ENCODE measurements at regions not wholly inside any gene's neighbourhood (a gene's known extent, or its start where the extent isn't known, plus 50 kb on each side); places are given as distances from the start of the nearest gene placed in this dataset.
"Not testable (repeated sequence)": the region's sequence is repeated elsewhere in the genome, so short reads cannot be mapped to it uniquely, and the experiment has no call there.

- TF ChIP-seq, protein P1, sequence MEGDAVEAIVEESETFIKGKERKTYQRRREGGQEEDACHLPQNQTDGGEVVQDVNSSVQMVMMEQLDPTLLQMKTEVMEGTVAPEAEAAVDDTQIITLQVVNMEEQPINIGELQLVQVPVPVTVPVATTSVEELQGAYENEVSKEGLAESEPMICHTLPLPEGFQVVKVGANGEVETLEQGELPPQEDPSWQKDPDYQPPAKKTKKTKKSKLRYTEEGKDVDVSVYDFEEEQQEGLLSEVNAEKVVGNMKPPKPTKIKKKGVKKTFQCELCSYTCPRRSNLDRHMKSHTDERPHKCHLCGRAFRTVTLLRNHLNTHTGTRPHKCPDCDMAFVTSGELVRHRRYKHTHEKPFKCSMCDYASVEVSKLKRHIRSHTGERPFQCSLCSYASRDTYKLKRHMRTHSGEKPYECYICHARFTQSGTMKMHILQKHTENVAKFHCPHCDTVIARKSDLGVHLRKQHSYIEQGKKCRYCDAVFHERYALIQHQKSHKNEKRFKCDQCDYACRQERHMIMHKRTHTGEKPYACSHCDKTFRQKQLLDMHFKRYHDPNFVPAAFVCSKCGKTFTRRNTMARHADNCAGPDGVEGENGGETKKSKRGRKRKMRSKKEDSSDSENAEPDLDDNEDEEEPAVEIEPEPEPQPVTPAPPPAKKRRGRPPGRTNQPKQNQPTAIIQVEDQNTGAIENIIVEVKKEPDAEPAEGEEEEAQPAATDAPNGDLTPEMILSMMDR (conservative IDR thresholded peaks at IDR 0.05; ENCODE audit: low read depth, low read length) = no peak
- no peak for DNase-seq (ENCODE audit: low read depth)
Observed at GRCh38 chr21:22374218-22374969, 1376.2 kb downstream of the NCAM2 start.

GRCh38 chr21:22377795-22378194, 1379.6 kb downstream of the NCAM2 start:
- not testable (repeated sequence) for H3K4me3 ChIP-seq (ENCODE audit: low read depth, low read length); DNase-seq (ENCODE audit: low read depth)

More at GRCh38 chr21:22374218-22374969, 1376.2 kb downstream of the NCAM2 start:
- no peak overlapping the region for H3K4me3 ChIP-seq (ENCODE audit: low read depth, low read length)

DNA sequence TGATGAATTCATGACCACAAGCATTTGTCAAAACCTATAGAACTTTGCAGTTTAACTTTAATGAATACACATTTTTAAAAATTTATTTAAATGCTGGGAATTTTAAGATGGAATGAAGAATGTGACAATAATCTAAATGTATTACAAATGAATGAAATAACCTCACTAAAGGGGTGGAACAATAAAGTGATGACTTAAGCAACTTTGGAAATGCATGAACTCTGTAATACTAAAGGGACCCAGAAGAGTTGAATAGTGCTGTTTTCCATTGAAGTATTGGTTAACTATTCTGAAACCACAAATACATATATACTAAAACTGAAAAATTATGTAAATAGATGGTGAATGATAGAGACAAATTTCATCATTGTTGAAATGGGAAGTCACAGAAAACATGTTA, 1395.1 kb downstream of the NCAM2 start:
- no peak for DNase-seq (ENCODE audit: low read depth)
- TF ChIP-seq, protein P1 (conservative IDR thresholded peaks at IDR 0.05; ENCODE audit: low read depth, low read length) = no peak
- no peak overlapping the region for H3K4me3 ChIP-seq (ENCODE audit: low read depth, low read length)

DNA sequence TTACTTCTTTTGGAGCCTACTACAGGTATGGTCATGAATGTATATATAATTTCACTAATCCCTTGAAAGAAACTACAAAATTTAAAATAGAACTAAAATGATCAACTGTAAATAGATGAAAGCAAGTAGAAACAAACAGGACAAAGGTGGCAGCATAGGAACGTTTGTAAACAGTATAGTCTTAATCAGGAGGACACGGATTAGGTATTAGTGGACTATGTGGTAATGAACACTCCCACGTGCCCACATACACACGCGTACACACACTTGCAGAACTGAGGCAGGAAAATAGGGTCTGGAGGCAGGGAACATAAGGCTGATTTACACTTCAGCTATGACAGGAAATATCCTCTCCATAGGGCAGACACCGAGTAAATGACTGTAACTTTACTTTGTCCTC, 1397.8 kb downstream of the NCAM2 start:
- no peak for DNase-seq (ENCODE audit: low read depth)
- TF ChIP-seq, protein P1 (conservative IDR thresholded peaks at IDR 0.05; ENCODE audit: low read depth, low read length) = no peak
- H3K4me3 ChIP-seq (ENCODE audit: low read depth, low read length) = no peak overlapping the region

DNA sequence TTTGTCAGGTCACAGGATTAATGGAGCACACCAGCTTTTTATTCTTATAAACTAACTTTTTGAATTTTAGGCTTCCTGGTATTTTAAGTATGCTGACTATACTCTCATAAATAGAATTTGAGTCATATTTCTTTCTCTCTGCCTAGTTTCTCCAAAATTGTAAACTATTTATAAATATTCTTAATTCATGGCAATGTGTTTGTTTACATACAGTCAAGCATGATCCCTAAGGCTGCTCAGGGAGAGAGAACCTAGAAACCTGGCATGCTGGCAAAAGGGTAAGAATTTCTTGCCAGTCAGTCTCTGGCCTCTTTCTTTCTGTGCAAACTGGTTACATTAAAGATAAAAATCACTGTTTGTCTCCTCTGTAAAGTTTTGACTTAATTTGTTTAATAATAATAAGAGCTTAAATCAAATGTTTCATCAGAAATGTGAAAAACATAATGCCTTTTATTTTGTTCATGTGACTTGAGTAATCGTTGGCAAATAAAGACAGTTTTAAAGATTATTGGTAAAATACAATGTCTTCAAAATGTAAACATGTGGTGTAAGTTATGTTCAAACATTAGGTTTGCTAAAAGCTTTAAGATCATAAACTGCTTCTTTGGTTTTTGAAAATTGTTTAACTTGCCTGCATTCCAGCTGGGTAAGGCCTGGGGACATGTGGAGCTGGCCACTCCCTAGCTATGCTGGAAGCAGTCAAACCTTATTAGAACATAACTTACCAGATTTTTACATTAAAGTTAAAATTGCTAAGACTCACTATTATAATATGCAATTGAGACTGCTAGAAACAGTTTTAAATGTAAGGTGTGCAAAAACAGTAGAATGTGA, 1401.7 kb downstream of the NCAM2 start:
- TF ChIP-seq, protein P1 (conservative IDR thresholded peaks at IDR 0.05; ENCODE audit: low read depth, low read length) = no peak
- H3K4me3 ChIP-seq (ENCODE audit: low read depth, low read length) = no peak overlapping the region
- DNase-seq (ENCODE audit: low read depth) = no peak

DNA sequence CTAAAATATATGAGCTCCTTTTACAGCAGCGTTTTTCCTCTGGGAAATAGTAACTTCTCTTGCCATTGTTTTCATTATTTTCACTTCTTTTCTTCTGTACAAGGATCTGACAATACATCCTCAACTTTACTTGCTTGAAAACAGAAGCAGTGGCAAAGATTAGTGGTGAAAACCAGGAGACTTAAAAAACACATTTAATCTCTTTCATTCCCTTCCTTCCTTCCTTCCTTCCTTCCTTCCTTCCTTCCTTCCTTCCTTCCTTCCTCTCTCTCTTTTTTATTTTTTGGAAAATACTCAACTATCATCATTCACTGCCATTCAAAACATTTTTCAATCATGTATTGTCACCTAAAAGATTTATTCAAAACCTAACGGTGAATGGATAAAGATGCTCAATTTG, 1411.4 kb downstream of the NCAM2 start:
- no peak overlapping the region for H3K4me3 ChIP-seq (ENCODE audit: low read depth, low read length)
- TF ChIP-seq, protein P1 (conservative IDR thresholded peaks at IDR 0.05; ENCODE audit: low read depth, low read length) = no peak
- no peak for DNase-seq (ENCODE audit: low read depth)

GRCh38 chr21:22416555-22416954, 1418.3 kb downstream of the NCAM2 start:
- H3K4me3 ChIP-seq (ENCODE audit: low read depth, low read length) = no peak overlapping the region
- TF ChIP-seq, protein P1 (conservative IDR thresholded peaks at IDR 0.05; ENCODE audit: low read depth, low read length) = no peak
- DNase-seq (ENCODE audit: low read depth) = no peak
